Thyroid gland (tissue), 4 donors: ENCODE measurements at regions not wholly inside any gene's neighbourhood (a gene's known extent, or its start where the extent isn't known, plus 50 kb on each side); places are given as distances from the start of the nearest gene placed in this dataset.

Experiments
- CTCF ChIP-seq, 6 experiments: fragments of 200-600 bp in 3 of 6; fragments of 450-650 bp in 3 of 6; sonication (generic) in 3 of 6; IDR thresholded peaks; one replicate each; pipeline ENCODE4 v1.5.1; 2016 to 2019; ENCODE audit warnings: antibody characterized with exemption in 6 of 6, mild to moderate bottlenecking in 2 of 6, inconsistent platforms in 1 of 6, moderate library complexity in 1 of 6
- POLR2A ChIP-seq, 2 donors: fragments of 450-650 bp; IDR thresholded peaks; one replicate each; pipeline ENCODE4 v1.6.1; 2017; ENCODE audit warnings: antibody characterized with exemption in 2 of 2, mild to moderate bottlenecking in 2 of 2, moderate library complexity in 1 of 2

GRCh38 chr5:8895599-8895998, 650.3 kb downstream of the SEMA5A start:
- no peak for TF ChIP-seq POLR2A (IDR thresholded peaks at IDR 0.05)
- no peak for TF ChIP-seq CTCF (IDR thresholded peaks at IDR 0.05)
